GM20431 (cell line): ENCODE measurements at regions not wholly inside any gene's neighbourhood (a gene's known extent, or its start where the extent isn't known, plus 50 kb on each side); places are given as distances from the start of the nearest gene placed in this dataset.
"Not testable (repeated sequence)": the region's sequence is repeated elsewhere in the genome, so short reads cannot be mapped to it uniquely, and the experiment has no call there.

ENCODE experiments used
- in situ Hi-C: fragments of 300-500 bp; cut with MseI, MboI; formaldehyde crosslinking; loops from one replicate; pipeline ENCODE4 v1.15.0; 2020; ENCODE audit warnings: low sequenced_read_pairs; ENCODE audit not compliant: unreplicated experiment

- in situ Hi-C loops, result no loop called here
Measured at GRCh38 chr5:60519372-60519771, 180.6 kb downstream of the DEPDC1B start.

DNA sequence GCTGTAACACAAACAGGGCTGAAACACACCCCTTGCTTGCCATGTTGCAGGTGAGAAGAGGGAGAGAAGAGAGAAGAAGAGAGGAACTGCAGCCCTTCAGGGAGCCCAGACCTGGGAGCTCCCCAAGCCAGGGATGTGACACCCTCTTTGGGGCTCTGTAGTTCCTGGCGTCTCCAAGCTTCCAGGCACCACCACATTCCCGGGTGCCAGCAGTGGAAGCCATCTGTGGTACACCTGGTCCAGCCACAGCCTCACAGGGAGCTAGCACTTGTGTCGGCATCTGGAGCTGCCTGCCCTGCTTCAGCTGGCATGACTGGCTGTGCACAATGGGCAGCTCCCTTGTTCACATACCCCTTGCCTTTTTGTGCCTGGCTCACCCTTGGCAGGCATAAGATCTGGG, 182.1 kb downstream of the DEPDC1B start:
- in situ Hi-C loops, result no loop called here

- in situ Hi-C loops, result no loop called here
Measured at GRCh38 chr5:60517094-60517694, 182.8 kb downstream of the DEPDC1B start.

DNA sequence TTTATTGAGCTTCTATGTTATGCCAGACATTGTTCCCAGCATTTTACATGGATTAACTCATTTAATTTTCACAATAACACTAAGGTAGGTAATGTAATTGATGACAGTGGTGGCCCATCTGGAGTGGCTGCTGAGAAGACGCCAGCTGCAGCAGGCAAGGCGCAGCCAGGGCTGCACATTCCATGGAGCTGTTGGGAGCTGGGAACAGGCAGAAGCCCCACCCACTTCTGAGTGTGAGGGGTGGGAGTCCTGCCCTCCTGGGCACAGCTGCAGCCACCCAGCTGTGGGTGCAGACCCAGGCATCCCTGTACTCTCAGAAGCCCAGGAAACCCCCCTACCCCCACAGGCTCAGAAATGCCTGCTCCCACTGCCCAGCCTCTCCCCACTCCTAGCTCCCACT, 183.3 kb downstream of the DEPDC1B start:
- in situ Hi-C loops, result no loop called here

DNA sequence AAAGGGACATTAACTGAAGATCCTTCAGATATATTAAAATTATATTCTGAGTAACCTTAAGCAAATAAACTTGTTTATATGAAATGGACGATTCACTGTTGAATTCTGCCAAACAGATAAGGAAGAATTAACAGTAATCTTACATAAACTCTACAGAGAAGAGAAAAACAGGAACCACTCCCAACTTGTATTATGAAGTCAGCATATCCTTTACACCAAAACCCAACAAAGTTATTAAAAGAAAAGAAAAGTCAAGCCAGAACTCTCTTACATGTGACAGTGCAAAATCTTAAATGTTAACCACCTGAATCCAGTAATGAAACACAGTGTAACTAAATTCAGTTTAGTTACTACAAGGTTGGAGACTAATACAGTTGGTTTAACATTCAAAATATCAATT, 185.8 kb downstream of the DEPDC1B start:
- in situ Hi-C loops, result no loop called here

DNA sequence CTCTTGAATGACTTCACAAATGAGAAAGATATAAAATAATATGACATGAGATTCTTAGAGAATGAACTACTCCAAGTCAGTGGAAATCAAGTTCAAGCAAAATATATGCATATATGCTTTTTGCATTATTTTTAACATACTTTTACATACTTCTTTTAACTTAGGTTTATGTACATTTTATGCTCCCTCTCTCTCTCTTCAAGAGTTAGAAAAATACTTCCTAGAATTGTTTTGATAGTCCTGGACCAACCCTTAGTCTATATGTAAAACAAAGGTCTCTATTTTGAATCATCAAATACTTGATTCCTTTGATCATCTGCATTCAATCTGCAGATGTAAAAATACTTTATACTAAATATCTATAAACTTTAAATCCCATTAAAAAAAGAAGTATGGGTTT, 187.8 kb downstream of the DEPDC1B start:
- in situ Hi-C loops, result no loop called here

DNA sequence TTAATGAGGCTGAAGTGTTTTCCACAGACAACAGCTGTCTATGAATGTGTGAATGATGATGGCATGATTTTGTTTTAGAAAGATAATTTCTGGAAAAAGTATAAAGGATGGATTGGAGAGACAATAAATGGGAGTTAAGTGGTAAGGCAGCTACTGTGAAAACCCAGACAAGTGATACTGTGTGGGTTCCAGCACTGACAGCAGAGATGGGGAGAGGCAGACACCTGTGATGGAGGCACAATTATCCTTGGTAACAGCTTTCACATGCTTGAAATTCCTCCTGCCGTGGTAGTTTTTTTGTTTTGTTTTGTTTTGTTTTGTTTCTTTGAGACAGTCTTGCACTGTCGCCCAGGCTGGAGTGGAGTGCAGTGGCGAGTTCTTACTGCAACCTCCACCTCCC, 189.3 kb downstream of the DEPDC1B start:
- in situ Hi-C loops, result no loop called here

DNA sequence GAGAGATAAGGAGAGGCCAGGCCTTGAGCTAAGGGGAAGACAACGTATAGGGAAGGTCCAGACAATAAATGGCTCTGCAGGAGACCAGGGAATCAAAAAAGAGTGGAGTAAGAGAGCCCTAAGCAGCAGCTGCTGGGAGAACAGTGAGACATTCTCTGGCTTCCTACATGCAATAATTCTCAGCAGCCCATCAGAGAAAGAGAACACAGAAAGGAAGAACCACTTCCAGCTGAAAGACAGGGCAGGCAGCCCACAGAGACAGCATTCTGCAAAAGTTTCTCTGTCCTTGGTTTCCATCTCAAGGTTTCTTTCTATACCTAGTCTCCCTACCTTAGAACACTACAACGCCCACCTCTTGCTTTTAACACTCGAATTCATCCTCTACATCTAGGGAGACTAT, 189.9 kb downstream of the DEPDC1B start:
- in situ Hi-C loops, result no loop called here

DNA sequence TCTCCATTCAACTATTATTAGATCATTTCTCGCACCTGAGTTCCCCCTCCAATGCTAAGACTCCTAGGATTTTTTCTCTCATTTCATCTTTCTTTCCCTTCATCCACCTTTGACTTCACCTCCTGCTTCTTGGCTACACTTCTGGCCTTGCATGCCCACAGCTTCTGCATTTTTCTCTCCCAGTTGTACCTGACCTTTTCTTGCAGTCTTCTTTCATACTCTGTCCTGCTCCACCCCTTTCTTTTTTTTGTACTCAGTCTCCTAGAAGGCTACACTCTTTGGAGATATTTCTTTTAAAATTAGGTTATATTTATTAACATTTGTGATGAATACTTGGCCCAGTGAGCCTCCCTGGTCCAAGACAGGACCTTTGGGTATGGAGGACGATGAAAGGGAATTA, 190.4 kb downstream of the DEPDC1B start:
- in situ Hi-C loops, result no loop called here

- in situ Hi-C loops, result no loop called here
Measured at GRCh38 chr5:60507687-60508086, 192.3 kb downstream of the DEPDC1B start.

DNA sequence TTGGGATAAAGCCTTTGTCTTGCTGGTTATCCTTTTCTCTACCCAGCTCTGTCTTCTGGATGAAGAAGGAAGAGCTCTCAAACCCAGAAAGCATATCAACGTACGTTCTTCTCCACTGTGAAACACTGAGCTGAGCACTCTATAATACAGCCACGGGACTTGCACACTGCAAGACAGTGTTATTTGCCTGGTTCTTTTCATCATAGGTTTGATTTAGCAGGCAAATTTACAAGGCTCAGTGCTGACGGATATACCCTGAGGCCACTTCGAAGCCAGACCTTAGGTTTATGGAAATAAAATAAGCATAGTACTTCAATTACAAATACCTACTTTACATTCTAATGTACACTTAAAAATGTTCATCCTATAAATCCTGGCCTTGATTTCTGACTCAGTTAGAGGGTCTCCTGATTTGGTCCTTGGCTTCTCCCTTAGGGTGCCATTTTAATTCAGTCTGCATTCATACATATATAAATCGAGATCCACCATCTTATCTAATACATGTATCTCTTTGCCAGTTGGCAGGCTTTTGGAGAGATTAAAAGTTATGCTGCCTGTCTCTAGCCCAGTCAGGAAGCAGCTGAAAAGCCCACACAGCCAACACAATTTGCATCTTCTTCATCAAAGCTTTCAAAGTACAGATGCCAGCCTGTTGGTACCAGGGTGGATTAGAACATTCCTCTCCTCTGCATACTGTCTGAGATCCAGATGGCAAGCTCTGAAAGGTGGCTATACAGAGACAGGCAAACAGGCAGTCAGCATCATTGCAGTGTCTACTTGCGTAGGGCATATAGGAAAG, 194.4 kb downstream of the DEPDC1B start:
- in situ Hi-C loops, result no loop called here

DNA sequence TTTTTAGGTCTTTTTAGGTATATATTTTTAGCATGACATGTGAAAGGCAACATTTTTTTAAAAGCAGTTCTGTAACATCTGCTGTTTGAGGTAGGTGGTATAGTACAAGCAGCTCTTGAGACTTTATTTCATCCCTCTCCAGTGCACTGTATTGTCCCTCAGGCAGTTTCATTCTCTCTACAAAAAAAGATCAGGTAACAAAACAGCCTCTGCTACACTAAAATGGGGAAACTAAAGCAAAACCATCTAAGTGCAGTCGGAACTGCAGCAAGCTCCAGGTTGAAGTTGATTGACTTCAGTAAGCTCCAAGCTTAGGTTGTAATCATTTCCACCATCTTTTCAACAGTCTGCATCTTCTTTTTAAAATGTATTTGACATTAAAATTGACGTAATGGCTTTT, 195.6 kb downstream of the DEPDC1B start:
- in situ Hi-C loops, result no loop called here

- in situ Hi-C loops, result no loop called here
Measured at GRCh38 chr5:60503771-60504170, 196.2 kb downstream of the DEPDC1B start.

DNA sequence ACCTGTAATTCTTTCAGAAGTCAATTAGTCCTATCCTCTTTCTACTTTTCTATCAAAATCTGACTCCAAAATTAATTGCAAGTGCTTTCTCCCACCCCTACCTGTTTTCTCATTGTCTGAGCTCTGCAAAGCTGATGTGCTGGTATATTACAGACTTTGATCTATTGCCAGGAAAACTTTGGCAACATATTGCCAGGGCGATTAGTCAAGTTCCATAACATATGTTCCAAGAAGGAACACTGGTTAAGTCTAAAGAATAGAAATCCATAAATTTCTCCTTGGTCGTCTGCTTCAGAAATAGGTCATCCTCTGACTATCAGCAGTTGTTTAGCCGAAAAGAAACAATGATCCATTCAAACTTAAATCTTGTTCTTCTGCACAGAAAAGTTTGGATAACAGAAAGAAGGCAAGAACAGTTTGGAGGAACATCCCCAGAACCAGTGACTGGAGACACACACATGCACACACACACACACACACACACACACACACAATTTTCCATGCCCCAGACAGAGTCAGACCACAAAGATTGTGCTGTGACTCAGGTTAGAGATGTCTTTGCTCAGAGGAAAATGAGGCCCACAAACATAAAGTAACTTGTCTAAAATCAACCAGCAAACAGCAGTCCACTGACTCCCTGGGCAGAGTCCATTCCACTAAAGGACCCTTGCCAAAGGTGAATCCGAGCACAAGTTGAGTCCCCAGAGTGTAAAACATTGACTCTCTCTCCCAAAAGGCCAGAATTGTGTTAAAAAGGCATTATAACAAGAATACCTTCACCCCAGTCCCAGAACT, 202.1 kb downstream of the DEPDC1B start:
- in situ Hi-C loops, result no loop called here

DNA sequence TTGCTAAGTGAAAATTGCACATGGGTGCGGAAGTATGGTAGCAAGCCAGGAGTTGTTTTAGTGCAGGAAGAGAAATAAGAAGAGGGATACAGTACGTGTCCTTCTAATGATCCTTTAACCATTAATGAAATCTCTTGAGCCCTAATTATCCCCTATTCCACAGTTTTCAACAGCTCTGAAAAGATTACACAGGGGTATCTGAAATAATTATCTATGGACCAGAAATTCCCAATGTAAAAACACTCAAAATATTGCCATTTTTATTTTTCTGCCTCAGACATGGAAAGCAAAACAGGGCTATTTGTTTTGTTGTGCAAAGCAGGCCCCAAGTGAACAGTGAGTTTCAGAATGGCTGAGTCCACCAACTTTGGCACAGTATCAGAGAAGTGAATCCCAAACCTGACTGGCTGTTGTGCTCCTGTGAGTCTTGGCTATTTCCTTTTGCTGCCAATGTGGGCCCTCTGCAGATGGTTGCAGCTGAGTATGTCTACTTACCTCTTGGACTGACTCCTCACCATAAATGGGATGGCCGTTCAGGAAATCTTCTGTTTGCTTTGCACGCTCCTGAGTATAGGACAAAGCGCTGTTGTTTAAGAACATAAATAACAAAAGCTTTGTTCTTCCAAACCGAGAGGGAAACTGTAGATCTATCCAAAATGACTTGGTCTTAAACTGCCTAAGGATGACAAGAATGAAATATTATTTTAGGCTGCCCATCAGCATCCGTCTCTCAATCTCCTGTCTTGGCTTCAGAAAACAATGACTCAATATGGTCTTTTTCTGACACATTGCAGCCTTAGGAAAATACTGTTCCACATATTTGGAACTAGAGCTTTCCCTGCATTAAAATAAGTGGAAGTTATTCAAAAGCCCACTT, 204.1 kb downstream of the DEPDC1B start:
- in situ Hi-C loops, result no loop called here

GRCh38 chr5:60494635-60495034, 205.3 kb downstream of the DEPDC1B start:
- in situ Hi-C loops, result no loop called here

GRCh38 chr5:60494144-60494543, 205.8 kb downstream of the DEPDC1B start:
- in situ Hi-C loops, result no loop called here

DNA sequence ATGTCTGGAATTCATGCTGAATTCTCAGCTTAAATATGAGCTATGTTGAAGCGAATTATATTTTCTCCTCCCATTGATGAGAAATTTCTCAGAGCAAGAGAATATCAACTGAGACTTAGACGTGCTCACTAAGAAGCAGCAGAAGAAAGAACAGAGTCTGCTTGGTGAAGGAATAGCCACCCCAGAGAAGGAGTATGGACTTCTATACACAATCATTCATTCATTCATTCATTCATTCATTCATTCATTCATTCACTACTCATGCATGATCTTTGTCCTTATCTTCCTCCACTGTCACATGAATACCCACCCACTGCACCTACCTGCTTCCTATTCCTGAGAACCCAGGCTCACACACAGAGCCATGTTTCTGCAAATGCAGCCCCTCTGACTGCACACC, 206.6 kb downstream of the DEPDC1B start:
- in situ Hi-C loops, result no loop called here

DNA sequence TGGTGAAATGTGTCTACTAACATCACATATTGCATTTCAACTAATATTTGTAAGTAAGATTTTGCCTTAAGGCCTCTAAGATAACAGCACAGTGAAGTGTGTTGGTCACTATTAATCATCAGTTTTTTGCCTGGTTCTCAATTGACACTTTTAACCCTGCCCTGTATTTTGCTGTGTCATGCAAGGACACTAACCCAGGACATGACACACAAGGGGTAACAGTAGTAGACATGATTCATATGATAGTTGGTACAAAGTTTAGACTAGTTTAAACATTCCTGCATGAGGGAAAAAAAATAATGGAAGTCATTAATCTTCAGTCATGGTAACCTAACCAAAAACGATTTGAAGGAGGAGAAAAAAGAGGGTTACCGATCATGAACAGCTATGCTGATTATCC, 207.0 kb downstream of the DEPDC1B start:
- in situ Hi-C loops, result no loop called here

- in situ Hi-C loops, result not testable (repeated sequence)
Measured at GRCh38 chr5:60492358-60492757, 207.6 kb downstream of the DEPDC1B start.
